Ovary (tissue), 3 donors: ENCODE measurements at regions not wholly inside any gene's neighbourhood (a gene's known extent, or its start where the extent isn't known, plus 50 kb on each side); places are given as distances from the start of the nearest gene placed in this dataset.

Source experiments
- POLR2A ChIP-seq: fragments of 450-650 bp; IDR thresholded peaks from one replicate; pipeline ENCODE4 v1.6.1; 2017; ENCODE audit warnings: antibody characterized with exemption, mild to moderate bottlenecking, moderate library complexity
- TF ChIP-seq, protein P1 (sequence below), 3 donors: fragments of 450-650 bp in 2 of 3; fragments of 200-600 bp in 1 of 3; IDR thresholded peaks; one replicate each; pipeline versions ENCODE4 v1.5.1 to v1.8.0; 2016 to 2022; ENCODE audit warnings: antibody characterized with exemption in 3 of 3, mild to moderate bottlenecking in 1 of 3
- donor health status: DM: no; HTN: no; CAD: no.

DNA sequence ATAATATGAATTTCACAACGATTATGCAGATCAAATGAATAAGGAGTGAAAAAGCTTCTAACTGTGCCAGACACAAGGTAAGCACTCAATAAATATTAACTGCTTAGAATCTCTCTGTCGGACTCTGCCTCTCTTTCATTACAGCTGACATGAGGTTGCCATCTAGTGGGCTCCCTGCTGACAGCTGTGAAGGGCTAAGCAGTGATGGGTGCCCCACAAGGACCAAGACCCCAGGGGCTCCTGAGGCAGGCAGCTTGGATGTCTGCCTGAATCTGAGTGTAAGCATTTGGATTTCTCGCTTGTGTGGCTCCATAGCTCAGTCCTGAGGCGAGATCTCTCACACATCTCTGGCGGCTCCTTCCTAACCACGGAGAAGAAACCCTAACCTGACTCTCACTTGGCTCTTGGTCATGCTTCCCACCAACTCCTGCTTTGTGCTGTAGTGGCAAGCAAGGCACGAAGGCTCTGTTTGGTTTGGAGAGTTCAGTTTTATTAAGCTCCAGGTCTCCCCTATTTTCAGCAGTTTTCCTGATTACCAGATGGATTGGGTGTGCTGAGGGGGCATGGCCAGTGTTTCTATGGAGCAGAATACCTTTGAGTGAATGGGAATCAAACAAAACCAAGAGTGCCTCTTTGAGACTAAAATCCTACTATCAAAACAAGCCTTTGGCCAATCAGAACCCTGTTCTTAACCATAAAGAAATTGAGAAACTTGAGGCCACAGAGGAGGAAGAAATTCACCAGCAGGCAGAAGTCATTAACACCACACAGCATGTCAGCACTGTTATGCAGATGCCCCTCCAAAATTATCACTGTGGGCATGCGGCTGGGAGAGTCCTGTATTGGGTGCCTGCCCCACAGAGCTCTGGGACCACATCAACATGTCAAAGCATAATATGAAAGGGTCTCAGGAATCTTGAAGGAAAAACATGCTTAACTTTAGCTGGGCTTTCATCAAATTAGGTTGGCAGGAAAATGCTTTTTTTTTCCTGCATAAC lies 152.8 kb upstream of the NTM start:
- TF ChIP-seq, protein P1, sequence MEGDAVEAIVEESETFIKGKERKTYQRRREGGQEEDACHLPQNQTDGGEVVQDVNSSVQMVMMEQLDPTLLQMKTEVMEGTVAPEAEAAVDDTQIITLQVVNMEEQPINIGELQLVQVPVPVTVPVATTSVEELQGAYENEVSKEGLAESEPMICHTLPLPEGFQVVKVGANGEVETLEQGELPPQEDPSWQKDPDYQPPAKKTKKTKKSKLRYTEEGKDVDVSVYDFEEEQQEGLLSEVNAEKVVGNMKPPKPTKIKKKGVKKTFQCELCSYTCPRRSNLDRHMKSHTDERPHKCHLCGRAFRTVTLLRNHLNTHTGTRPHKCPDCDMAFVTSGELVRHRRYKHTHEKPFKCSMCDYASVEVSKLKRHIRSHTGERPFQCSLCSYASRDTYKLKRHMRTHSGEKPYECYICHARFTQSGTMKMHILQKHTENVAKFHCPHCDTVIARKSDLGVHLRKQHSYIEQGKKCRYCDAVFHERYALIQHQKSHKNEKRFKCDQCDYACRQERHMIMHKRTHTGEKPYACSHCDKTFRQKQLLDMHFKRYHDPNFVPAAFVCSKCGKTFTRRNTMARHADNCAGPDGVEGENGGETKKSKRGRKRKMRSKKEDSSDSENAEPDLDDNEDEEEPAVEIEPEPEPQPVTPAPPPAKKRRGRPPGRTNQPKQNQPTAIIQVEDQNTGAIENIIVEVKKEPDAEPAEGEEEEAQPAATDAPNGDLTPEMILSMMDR (IDR thresholded peaks at IDR 0.05), result no peak
- TF ChIP-seq POLR2A, result no peak
